SK-N-SH (cell line): ENCODE measurements at regions not wholly inside any gene's neighbourhood (a gene's known extent, or its start where the extent isn't known, plus 50 kb on each side); places are given as distances from the start of the nearest gene placed in this dataset.

Source experiments
- CTCF ChIA-PET: fragments of 300-600, 350-600 bp; formaldehyde crosslinking; extraction: SDS; loops from one replicate; lab custom pipeline; 2021; lab: Yijun Ruan, JAX
- POLR2A ChIA-PET: fragments of 350-600 bp; sonication (Branson Sonifier 250); formaldehyde crosslinking; extraction: SDS; loops from one replicate; lab custom pipeline; 2020; ENCODE audit warnings: antibody characterized with exemption, inconsistent platforms; lab: Yijun Ruan, JAX
- DNase-seq: peaks from one replicate; pipeline ENCODE4 v3.0.0; 2012
- H2AFZ ChIP-seq: fragments of 200-600 bp; sonication (generic); 2 replicates; pipeline ENCODE4 v1.8.1; 2016; ENCODE audit warnings: antibody characterized with exemption, mild to moderate bottlenecking, low read depth
- H3F3A ChIP-seq: fragments of 200-600 bp; sonication (generic); replicated peaks from 2 replicates; pipeline ENCODE3; 2016; ENCODE audit warnings: antibody characterized with exemption, mild to moderate bottlenecking; ENCODE audit not compliant: insufficient read depth
- H3K27ac ChIP-seq, 2 experiments: fragments of 200-500 bp in 1 of 2; fragments of 200-600 bp in 1 of 2; sonication (Bioruptor generic) in 1 of 2; sonication (generic), shearing (Covaris generic) in 1 of 2; 2 replicates each; pipeline versions ENCODE4 v1.5.1 to v1.6.1; 2014 to 2016; ENCODE audit warnings: low read depth in 2 of 2, inconsistent platforms in 1 of 2, low read length in 1 of 2, mild to moderate bottlenecking in 1 of 2, mixed read lengths in 1 of 2
- H3K27me3 ChIP-seq: fragments of 200-600 bp; sonication (generic), shearing (Covaris generic); 2 replicates; pipeline ENCODE4 v1.6.1; 2016; ENCODE audit warnings: mixed run types; ENCODE audit not compliant: insufficient read depth
- H3K36me3 ChIP-seq, 2 experiments: fragments of 200-500 bp in 1 of 2; fragments of 200-600 bp in 1 of 2; sonication (Bioruptor generic) in 1 of 2; sonication (generic) in 1 of 2; replicated peaks in 1 of 2; 2 replicates each; pipeline versions ENCODE3 to v1.5.1; 2014 to 2016; ENCODE audit warnings: low read length in 1 of 2, mild to moderate bottlenecking in 1 of 2; ENCODE audit not compliant: insufficient read depth in 2 of 2, control insufficient read depth in 1 of 2
- H3K4me1 ChIP-seq, 2 experiments: fragments of 200-500 bp in 1 of 2; fragments of 200-600 bp in 1 of 2; sonication (Bioruptor generic) in 1 of 2; sonication (generic), shearing (Covaris generic) in 1 of 2; 2 replicates each; pipeline versions ENCODE4 v1.5.1 to v1.6.1; 2014 to 2016; ENCODE audit warnings: low read depth in 1 of 2, low read length in 1 of 2, mixed run types in 1 of 2; ENCODE audit not compliant: insufficient read depth in 2 of 2, control insufficient read depth in 1 of 2
- H3K4me2 ChIP-seq: fragments of 200-600 bp; sonication (generic), shearing (Covaris generic); 2 replicates; pipeline ENCODE4 v1.6.1; 2017; ENCODE audit warnings: mixed run types
- H3K4me3 ChIP-seq, 2 experiments: fragments of 200-500 bp in 1 of 2; fragments of 200-600 bp in 1 of 2; sonication (Bioruptor generic) in 1 of 2; sonication (generic), shearing (Covaris generic) in 1 of 2; 2 replicates each; pipeline versions ENCODE4 v1.5.1 to v1.8.1; 2014 to 2016; ENCODE audit warnings: low read depth in 2 of 2, inconsistent platforms in 1 of 2, low read length in 1 of 2, mild to moderate bottlenecking in 1 of 2, mixed read lengths in 1 of 2, moderate library complexity in 1 of 2
- H3K79me2 ChIP-seq: fragments of 200-600 bp; sonication (generic); 2 replicates; pipeline ENCODE4 v1.8.1; 2017; ENCODE audit warnings: mild to moderate bottlenecking; ENCODE audit not compliant: insufficient read depth
- H3K9ac ChIP-seq: fragments of 200-600 bp; sonication (generic); 2 replicates; pipeline ENCODE4 v1.6.1; 2017; ENCODE audit warnings: mixed run types
- H3K9me2 ChIP-seq: fragments of 200-600 bp; sonication (generic); 2 replicates; pipeline ENCODE4 v1.6.1; 2017; ENCODE audit warnings: mixed run types
- H3K9me3 ChIP-seq: fragments of 200-600 bp; sonication (generic); 2 replicates; pipeline ENCODE4 v1.6.1; 2017; ENCODE audit warnings: mixed run types, mild to moderate bottlenecking, moderate library complexity
- H4K20me1 ChIP-seq: fragments of 200-600 bp; sonication (generic); 2 replicates; pipeline ENCODE4 v1.6.1; 2017; ENCODE audit warnings: mild to moderate bottlenecking, mixed run types; ENCODE audit not compliant: insufficient read depth
- EP300 ChIP-seq, 2 experiments: IDR thresholded peaks; 2 replicates each; pipeline versions ENCODE4 v1.4.0 to v1.6.1; 2012; ENCODE audit warnings: borderline replicate concordance in 1 of 2, low read depth in 1 of 2, low read length in 1 of 2
- FOSL2 ChIP-seq: IDR thresholded peaks from 2 replicates; pipeline ENCODE4 v1.4.0; 2012; ENCODE audit warnings: low read depth, mild to moderate bottlenecking, moderate library complexity, borderline replicate concordance
- GATA2 ChIP-seq: sonication (generic); formaldehyde crosslinking; IDR thresholded peaks from 2 replicates; pipeline ENCODE4 v1.5.0; 2020; ENCODE audit warnings: mild to moderate bottlenecking, missing genetic modification reagents
- JUND ChIP-seq: IDR thresholded peaks from 2 replicates; pipeline ENCODE4 v1.4.0; 2012
- MXI1 ChIP-seq: IDR thresholded peaks from 2 replicates; pipeline ENCODE4 v1.6.1; 2012; ENCODE audit warnings: mild to moderate bottlenecking, low read depth, low read length, improper control_type of control experiment
- NFIC ChIP-seq: IDR thresholded peaks from 2 replicates; pipeline ENCODE4 v1.4.0; 2012; ENCODE audit warnings: borderline replicate concordance
- NRF1 ChIP-seq: IDR thresholded peaks from 2 replicates; pipeline ENCODE4 v1.6.1; 2012; ENCODE audit warnings: low read depth, mild to moderate bottlenecking, low read length
- POLR2AphosphoS5 ChIP-seq: IDR thresholded peaks from 2 replicates; pipeline ENCODE4 v1.6.1; 2012; ENCODE audit warnings: low read depth, low read length
- RFX5 ChIP-seq: IDR thresholded peaks from 2 replicates; pipeline ENCODE4 v1.6.1; 2012; ENCODE audit warnings: mild to moderate bottlenecking, improper control_type of control experiment, low read length
- RXRA ChIP-seq: IDR thresholded peaks from 2 replicates; pipeline ENCODE4 v1.4.0; 2012; ENCODE audit warnings: low read depth, mild to moderate bottlenecking, borderline replicate concordance
- TAF1 ChIP-seq: IDR thresholded peaks from 2 replicates; pipeline ENCODE4 v1.6.1; 2012; ENCODE audit warnings: low read depth, mild to moderate bottlenecking, low read length, moderate library complexity, borderline replicate concordance
- TEAD4 ChIP-seq: IDR thresholded peaks from 2 replicates; pipeline ENCODE4 v1.4.0; 2012; ENCODE audit warnings: mild to moderate bottlenecking, borderline replicate concordance; ENCODE audit not compliant: insufficient read depth
- YY1 ChIP-seq: IDR thresholded peaks from 2 replicates; pipeline ENCODE4 v1.4.0; 2012; ENCODE audit warnings: low read depth, mild to moderate bottlenecking
- WGBS: methylation state at CpG from one replicate; pipeline ENCODE4 v1.1.6; 2017; ENCODE audit warnings: low lambda C conversion rate; 5-methylcytosine and 5-hydroxymethylcytosine counted together
- TF ChIP-seq, protein P1 (sequence below): fragments of 150-350 bp; IDR thresholded peaks from 2 replicates; pipeline ENCODE4 v1.6.1; 2016; ENCODE audit warnings: mild to moderate bottlenecking, low read depth, low read length
- TF ChIP-seq, protein P2 (sequence below): IDR thresholded peaks from 2 replicates; pipeline ENCODE4 v1.4.0; 2012; ENCODE audit warnings: low read depth
- TF ChIP-seq, protein P3 (sequence below): IDR thresholded peaks from 2 replicates; pipeline ENCODE4 v1.4.0; 2012; ENCODE audit warnings: low read depth, borderline replicate concordance

DNA sequence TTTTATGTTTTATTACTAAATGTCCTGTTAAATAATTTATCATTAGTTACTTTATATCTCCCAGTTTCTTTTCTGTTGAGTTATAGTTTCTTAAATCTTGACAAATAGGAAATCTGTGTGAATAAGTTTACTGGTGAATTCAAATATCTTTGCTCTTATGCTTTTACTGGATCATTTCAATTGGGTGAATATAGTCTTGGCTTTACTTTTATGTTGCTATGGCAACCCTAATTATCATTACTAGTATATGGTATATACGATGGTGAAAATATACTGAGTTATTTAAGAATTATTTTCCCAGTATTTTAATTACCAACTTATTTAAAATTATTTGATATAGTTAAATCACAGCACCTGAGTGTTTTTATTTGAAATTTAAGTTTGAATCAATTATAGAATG is 363.0 kb downstream of the CDH10 start:
- Histone ChIP-seq H3K4me1 (no peaks in the 10 kb centered on the region), H3K9me2 (no peaks in the 10 kb centered on the region), H3K9ac (no peak overlapping the region), H3F3A (no peaks in the 10 kb centered on the region), H2AFZ (no peak overlapping the region), H3K4me2 (no peak overlapping the region), H3K79me2 (no peaks in the 10 kb centered on the region), H3K9me3 (no peaks in the 10 kb centered on the region), H3K36me3 (no peaks in the 10 kb centered on the region), H4K20me1 (no peaks in the 10 kb centered on the region), H3K27ac (no peak overlapping the region), H3K27me3 (no peaks in the 10 kb centered on the region; the same call in 1 of the 2 replicates), H3K4me3 (no peak overlapping the region)
- POLR2A ChIA-PET, result no interaction called here
- 2% methylated on average over 1 of the region's 1 CpG for WGBS
- CTCF ChIA-PET, result no interaction called here
- DNase-seq, result no peak
- TF ChIP-seq EP300 (IDR thresholded peaks at IDR 0.05; ENCODE audit: borderline replicate concordance in 1 of 2, low read depth in 1 of 2, low read length in 1 of 2), result no peak
- no peak for TF ChIP-seq RFX5
- TF ChIP-seq NFIC, result no peak
- TF ChIP-seq, protein P1, sequence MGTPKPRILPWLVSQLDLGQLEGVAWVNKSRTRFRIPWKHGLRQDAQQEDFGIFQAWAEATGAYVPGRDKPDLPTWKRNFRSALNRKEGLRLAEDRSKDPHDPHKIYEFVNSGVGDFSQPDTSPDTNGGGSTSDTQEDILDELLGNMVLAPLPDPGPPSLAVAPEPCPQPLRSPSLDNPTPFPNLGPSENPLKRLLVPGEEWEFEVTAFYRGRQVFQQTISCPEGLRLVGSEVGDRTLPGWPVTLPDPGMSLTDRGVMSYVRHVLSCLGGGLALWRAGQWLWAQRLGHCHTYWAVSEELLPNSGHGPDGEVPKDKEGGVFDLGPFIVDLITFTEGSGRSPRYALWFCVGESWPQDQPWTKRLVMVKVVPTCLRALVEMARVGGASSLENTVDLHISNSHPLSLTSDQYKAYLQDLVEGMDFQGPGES, result no peak
- TF ChIP-seq, protein P2, sequence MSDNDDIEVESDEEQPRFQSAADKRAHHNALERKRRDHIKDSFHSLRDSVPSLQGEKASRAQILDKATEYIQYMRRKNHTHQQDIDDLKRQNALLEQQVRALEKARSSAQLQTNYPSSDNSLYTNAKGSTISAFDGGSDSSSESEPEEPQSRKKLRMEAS, result no peak

GRCh38 chr5:24289582-24290335 is 355.0 kb downstream of the CDH10 start:
- no peaks in the 10 kb centered on the region for H3K79me2 ChIP-seq
- DNase-seq, result no peak
- TF ChIP-seq YY1 (no peak), RXRA (no peak), MXI1 (no peak), TEAD4 (no peak), JUND (no peak), FOSL2 (no peak), TAF1 (no peak), POLR2AphosphoS5 (no peak), NRF1 (no peak), GATA2 (CRISPR knock-in tag) (no peak)
- TF ChIP-seq, protein P3, sequence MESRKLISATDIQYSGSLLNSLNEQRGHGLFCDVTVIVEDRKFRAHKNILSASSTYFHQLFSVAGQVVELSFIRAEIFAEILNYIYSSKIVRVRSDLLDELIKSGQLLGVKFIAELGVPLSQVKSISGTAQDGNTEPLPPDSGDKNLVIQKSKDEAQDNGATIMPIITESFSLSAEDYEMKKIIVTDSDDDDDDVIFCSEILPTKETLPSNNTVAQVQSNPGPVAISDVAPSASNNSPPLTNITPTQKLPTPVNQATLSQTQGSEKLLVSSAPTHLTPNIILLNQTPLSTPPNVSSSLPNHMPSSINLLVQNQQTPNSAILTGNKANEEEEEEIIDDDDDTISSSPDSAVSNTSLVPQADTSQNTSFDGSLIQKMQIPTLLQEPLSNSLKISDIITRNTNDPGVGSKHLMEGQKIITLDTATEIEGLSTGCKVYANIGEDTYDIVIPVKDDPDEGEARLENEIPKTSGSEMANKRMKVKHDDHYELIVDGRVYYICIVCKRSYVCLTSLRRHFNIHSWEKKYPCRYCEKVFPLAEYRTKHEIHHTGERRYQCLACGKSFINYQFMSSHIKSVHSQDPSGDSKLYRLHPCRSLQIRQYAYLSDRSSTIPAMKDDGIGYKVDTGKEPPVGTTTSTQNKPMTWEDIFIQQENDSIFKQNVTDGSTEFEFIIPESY, result no peak
- H3K27ac ChIP-seq, result no peak overlapping the region
- ChIA-PET POLR2A (no interaction called here), CTCF (no interaction called here)
- no peak overlapping the region for H2AFZ ChIP-seq
- 2% methylated on average over 2 of the region's 2 CpGs for WGBS
- H3K9me2 ChIP-seq, result no peaks in the 10 kb centered on the region
- no peaks in the 10 kb centered on the region for H4K20me1 ChIP-seq
- no peaks in the 10 kb centered on the region for H3F3A ChIP-seq
- no peaks in the 10 kb centered on the region for H3K36me3 ChIP-seq
- H3K9me3 ChIP-seq, result no peaks in the 10 kb centered on the region
- H3K9ac ChIP-seq, result no peak overlapping the region
- no peak overlapping the region for H3K4me3 ChIP-seq
- H3K27me3 ChIP-seq, result no peaks in the 10 kb centered on the region
- H3K4me1 ChIP-seq, result no peaks in the 10 kb centered on the region
- no peak overlapping the region for H3K4me2 ChIP-seq
